GM10266 (cell line): ENCODE measurements at regions not wholly inside any gene's neighbourhood (a gene's known extent, or its start where the extent isn't known, plus 50 kb on each side); places are given as distances from the start of the nearest gene placed in this dataset.

Source experiments
- DNase-seq: peaks from one replicate; pipeline ENCODE4 v3.0.0; 2012; ENCODE audit errors: extremely low spot score
- TF ChIP-seq, protein P1 (sequence below): IDR thresholded peaks from 2 replicates; pipeline ENCODE4 v1.5.1; 2012; ENCODE audit warnings: mild to moderate bottlenecking, low read depth; ENCODE audit not compliant: control insufficient read depth, insufficient read depth; ENCODE audit errors: missing control alignments

GRCh38 chr2:236342507-236342906 lies 78.3 kb upstream of the ASB18 start:
- TF ChIP-seq, protein P1, sequence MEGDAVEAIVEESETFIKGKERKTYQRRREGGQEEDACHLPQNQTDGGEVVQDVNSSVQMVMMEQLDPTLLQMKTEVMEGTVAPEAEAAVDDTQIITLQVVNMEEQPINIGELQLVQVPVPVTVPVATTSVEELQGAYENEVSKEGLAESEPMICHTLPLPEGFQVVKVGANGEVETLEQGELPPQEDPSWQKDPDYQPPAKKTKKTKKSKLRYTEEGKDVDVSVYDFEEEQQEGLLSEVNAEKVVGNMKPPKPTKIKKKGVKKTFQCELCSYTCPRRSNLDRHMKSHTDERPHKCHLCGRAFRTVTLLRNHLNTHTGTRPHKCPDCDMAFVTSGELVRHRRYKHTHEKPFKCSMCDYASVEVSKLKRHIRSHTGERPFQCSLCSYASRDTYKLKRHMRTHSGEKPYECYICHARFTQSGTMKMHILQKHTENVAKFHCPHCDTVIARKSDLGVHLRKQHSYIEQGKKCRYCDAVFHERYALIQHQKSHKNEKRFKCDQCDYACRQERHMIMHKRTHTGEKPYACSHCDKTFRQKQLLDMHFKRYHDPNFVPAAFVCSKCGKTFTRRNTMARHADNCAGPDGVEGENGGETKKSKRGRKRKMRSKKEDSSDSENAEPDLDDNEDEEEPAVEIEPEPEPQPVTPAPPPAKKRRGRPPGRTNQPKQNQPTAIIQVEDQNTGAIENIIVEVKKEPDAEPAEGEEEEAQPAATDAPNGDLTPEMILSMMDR = no peak

GRCh38 chr2:236342951-236343350 lies 78.7 kb upstream of the ASB18 start:
- DNase-seq = no peak
- TF ChIP-seq, protein P1 = no peak

More at GRCh38 chr2:236342507-236342906, 78.3 kb upstream of the ASB18 start:
- no peak for DNase-seq

DNA sequence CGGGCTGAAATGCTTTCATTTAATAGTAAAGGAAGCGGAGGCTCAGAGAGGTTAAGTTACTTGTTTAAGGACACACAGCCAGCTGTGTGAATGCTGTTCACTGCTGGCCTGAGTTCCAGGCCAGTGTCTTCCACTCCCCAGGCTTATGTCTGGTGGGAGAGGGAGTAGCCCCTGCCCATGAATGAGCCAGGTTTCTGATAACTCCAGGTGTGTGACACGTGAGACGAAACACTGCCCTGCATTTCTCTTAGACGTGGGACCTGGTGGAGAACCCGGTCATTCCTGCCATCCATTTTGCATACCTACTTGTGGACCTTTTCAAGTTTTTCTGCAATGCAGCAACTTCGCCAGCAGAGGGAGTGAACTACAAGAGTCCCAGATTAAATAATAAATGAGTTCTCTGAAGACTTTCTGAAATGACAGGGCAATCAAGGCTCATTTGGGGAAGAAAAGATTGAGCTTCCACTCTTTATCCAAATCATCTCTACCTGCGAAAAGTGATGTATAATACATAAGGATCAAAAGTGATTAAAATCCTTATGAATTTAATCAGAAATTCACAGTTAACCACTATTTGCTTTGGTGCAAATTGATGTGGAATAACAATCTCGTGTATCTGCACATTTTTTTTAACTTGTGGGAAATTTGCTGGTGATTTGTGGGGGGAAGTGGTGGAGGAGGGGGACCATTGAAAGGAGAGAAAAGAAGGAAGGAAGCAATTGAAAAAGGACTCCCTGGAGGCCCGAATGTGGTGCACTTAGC lies 79.4 kb upstream of the ASB18 start:
- DNase-seq = peak; percentile 68
- TF ChIP-seq, protein P1 = peak; percentile 68

DNA sequence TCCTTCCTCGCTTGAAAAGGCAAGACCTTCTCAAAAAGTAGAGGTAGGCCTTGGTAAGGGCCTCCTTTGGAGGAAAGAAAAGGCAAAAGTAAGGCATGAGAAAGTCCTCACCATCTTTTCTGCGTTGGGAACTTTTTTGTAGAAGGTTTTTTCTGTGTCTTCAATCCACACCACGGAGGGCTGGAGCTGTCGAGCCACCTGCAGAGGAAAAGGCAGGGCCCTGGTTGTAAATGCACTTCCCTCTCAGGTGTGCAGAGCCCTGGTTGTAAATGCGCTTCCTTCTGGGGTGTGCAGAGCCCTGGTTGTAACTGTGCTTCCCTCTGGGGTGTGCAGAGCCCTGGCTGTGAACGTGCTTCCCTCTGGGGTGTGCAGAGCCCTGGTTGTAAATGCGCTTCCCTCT lies 80.2 kb upstream of the ASB18 start:
- no peak for DNase-seq
- TF ChIP-seq, protein P1 = no peak

GRCh38 chr2:236345081-236345714 lies 81.0 kb upstream of the ASB18 start:
- no peak for DNase-seq
- TF ChIP-seq, protein P1 = no peak

DNA sequence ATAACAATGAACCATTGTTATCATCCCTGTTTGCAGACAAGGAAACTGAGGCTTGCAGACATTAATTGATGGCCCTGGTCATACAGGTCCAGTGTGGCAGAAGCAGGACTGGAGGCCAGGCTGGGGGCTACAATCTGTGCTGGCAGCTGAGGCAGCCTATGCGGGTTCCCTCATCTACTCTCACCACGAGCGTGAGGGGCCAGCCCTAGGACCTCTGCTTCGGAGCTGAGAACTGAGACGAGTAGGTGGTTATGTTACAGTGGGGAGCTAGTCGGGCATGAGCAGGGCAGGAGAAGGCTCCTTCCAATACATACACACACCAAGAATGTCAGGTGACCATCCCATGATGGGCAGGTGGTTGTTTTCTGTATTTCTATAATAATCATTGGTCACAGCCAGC lies 82.2 kb upstream of the ASB18 start:
- TF ChIP-seq, protein P1 = no peak
- no peak for DNase-seq

DNA sequence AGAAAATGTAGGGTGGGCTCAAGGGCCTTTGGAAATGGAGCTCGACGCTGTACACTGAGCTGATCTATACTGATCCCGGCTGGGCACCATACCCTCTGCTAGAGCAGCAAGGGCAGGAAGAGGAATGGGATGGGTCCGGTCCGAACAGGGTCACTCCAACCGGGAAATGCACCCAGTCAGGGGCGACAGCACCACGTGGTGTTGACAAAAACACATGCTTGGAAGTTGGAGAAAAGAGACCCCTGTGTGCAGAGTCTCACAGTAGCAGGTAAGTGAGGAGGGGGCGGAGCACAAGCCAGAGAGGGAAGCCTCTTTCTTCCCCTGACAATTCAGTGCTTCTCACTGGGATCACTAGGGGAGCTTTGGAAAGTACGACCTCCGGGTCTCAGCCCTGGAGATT lies 84.1 kb upstream of the ASB18 start:
- TF ChIP-seq, protein P1 = no peak
- DNase-seq = no peak
